Stimulated activated naive CD8-positive, alpha-beta T cell treated with anti-CD3 and anti-CD28 coated beads, Interleukin-15, Interleukin-2, amounts not matched to agents 100 ng/mL and 50 ng/mL, for 24 hours (primary cell): ENCODE measurements at regions not wholly inside any gene's neighbourhood (a gene's known extent, or its start where the extent isn't known, plus 50 kb on each side); places are given as distances from the start of the nearest gene placed in this dataset.

Experiments
- H3K27ac Mint-ChIP-seq: one replicate; pipeline ENCODE4 v1.8.0; 2021; ENCODE audit warnings: mild to moderate bottlenecking, mixed read lengths
- H3K27me3 Mint-ChIP-seq: one replicate; pipeline ENCODE4 v1.8.0; 2021; ENCODE audit warnings: mixed read lengths
- H3K36me3 Mint-ChIP-seq: one replicate; pipeline ENCODE4 v1.8.0; 2021; ENCODE audit warnings: low read depth, mixed read lengths
- H3K4me1 Mint-ChIP-seq: one replicate; pipeline ENCODE4 v1.8.0; 2021; ENCODE audit warnings: low read depth, mixed read lengths
- H3K4me3 Mint-ChIP-seq: one replicate; pipeline ENCODE4 v1.8.0; 2021; ENCODE audit warnings: mild to moderate bottlenecking, mixed read lengths
- H3K9me3 Mint-ChIP-seq: one replicate; pipeline ENCODE4 v1.8.0; 2021; ENCODE audit warnings: mixed read lengths

DNA sequence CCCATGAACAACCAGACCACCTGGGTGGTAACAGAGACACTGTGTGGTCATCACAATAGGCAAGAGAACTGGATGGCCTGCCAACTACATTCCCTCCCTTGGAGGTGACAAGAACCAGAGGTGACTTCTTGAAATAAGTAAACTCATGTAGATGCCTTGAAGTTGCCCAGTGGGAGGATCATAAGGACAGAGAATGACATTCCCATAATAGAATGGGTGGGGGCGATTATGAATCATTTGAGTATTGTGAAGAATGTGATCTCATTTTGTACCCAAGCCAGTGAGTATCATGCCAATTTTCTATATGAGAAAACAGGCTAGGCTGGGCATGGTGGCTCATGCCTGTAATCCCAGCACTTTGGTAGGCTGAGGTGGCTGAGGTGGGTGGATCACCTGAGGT, 211.4 kb upstream of the GYPC start:
- Mint-ChIP-seq H3K4me3 (no peak overlapping the region), H3K4me1 (no peaks in the 10 kb centered on the region), H3K9me3 (no peaks in the 10 kb centered on the region), H3K36me3 (no peaks in the 10 kb centered on the region), H3K27ac (no peak overlapping the region), H3K27me3 (peaks cover 4% of the 10 kb centered on the region)

GRCh38 chr2:126446106-126446695, 209.8 kb upstream of the GYPC start:
- Mint-ChIP-seq H3K4me1 (no peaks in the 10 kb centered on the region), H3K27me3 (peaks cover 4% of the 10 kb centered on the region), H3K27ac (no peak overlapping the region), H3K4me3 (no peak overlapping the region), H3K36me3 (no peaks in the 10 kb centered on the region), H3K9me3 (no peaks in the 10 kb centered on the region)

DNA sequence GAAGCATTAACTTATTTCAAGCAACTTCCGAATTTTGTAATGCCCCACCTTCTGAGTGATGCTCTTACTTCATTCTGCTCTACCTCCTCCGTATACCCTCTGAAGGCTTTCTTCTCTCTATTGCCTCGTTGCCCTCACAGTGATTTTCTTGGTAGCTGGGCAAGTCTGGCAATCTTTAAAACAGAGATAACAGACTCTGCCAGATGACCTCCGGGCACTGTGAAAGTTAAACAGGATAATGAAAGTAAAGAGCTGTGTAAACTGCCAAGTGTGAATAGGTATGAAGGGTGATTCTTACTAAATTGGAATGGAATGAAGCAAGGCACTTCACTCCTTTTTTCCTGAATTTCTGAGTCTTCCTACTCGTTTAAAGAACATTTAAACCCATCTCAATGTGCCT, 207.3 kb upstream of the GYPC start:
- Mint-ChIP-seq H3K4me3 (no peak overlapping the region), H3K36me3 (no peaks in the 10 kb centered on the region), H3K4me1 (no peaks in the 10 kb centered on the region)

DNA sequence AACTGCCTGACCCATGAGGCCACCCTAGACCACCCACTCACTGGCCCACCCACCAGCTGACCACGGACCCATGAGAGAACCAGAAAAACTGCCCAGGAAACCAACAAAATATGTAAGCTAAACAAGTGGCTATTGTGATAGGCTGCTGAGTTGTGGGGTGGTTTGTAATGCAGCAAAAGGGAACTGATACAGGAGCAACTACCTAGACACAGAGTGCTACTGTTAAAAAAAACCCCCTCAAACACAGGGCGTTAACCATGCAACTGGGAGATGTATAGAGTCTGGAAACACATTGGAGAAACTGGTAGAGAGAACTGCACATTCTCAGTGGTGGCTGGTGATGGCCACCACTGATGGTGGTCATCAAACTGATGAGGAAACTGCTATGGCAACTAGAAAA, 206.3 kb upstream of the GYPC start:
- H3K4me3 Mint-ChIP-seq: no peak overlapping the region
- H3K27ac Mint-ChIP-seq: no peak overlapping the region
- H3K36me3 Mint-ChIP-seq: no peaks in the 10 kb centered on the region
- H3K9me3 Mint-ChIP-seq: no peaks in the 10 kb centered on the region
- no peaks in the 10 kb centered on the region for H3K27me3 Mint-ChIP-seq
- no peaks in the 10 kb centered on the region for H3K4me1 Mint-ChIP-seq

More for the DNA sequence above, 207.3 kb upstream of the GYPC start:
- Mint-ChIP-seq H3K27me3 (no peaks in the 10 kb centered on the region), H3K27ac (no peak overlapping the region), H3K9me3 (no peaks in the 10 kb centered on the region)

DNA sequence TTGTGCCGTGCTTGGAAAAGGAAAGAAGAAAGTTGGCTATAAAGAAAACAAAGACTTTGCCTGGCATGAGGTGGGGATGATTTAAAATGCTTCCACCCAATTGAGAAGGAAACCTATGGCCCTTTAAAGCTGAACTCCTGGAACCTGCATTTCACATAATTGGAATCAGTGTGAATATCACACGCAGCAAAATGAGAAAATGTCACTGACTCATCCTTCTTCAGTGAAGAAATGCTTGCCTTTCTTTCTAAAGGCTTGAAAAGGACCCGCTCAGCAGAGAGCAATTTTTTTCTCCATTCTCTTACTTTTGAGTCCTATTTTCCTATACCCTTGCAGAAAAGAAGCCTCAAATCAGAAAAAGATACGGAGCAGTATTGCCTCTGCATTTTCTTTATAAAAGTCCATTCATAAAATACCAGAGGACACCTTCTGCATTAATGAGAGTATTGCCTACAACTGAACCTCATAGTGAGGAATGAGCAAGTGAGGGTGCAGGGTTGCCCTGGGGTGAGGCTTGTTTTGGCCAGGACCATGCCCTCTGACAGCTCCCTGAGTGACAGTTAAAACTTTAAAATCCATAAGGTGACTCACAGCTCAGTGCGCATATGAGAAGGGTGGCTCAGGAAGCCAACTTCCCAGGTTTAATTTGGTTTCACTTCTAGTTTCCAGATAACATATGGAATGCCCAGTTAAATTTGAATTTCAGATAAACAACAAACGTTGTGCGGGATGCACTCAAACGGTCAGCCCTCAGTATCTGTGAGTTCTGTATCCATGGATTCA, 191.9 kb upstream of the GYPC start:
- no peaks in the 10 kb centered on the region for H3K9me3 Mint-ChIP-seq
- no peaks in the 10 kb centered on the region for H3K36me3 Mint-ChIP-seq
- peaks cover 8% of the 10 kb centered on the region for H3K27me3 Mint-ChIP-seq
- no peak overlapping the region for H3K27ac Mint-ChIP-seq
- peaks cover 4% of the 10 kb centered on the region for H3K4me1 Mint-ChIP-seq
- H3K4me3 Mint-ChIP-seq: no peak overlapping the region

DNA sequence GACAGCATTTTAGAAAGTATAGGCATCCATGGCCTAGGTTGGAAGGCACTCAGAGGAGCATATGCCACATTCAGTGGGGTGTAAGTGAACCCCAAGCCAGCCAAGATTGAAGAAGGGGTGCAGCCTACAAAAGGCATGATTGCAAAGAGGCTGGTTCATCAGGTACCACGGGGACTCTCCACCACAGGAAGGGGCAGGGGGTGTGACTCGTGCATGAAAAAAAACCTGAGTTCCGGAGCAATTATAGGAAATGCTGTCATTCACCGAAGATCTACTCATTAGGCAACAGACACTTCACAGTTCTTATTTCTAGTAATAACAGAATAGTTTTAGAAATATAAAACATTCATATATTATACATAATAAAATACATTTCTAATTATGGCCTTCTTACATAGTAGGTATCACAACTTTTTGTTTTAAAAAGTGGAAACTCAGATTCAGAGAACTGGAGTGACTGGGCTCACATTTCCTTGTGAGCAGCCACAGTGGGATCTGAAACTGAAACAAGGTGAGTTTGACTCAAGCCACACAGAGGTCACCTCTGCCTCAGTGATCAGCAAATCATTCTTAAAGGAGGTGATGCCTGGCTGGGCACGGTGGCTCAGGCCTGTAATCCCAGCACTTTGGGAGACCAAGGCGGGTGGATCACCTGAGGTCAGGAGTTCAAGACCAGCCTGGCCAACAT, 188.4 kb upstream of the GYPC start:
- Mint-ChIP-seq H3K9me3 (no peaks in the 10 kb centered on the region), H3K4me3 (no peak overlapping the region), H3K36me3 (no peaks in the 10 kb centered on the region), H3K27me3 (peaks cover 4% of the 10 kb centered on the region), H3K4me1 (peaks cover 4% of the 10 kb centered on the region), H3K27ac (no peak overlapping the region)

DNA sequence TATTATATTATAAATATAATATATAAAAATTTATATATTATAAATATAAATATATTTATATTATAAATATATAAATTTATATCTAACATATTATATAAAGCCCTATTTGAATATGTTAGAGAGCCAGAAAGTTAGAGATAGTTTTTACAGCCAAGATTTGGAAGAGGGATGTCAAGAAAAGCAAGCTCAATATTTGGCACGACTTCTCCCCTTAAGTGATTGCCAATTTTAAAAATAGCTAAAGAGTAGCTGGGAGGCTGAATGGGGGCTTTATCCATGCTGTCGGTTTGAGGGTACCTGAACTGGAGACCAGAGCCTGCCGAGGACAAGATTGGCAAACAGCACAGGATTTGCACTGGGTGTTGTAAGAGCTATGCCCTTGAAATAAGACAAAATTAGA, 180.9 kb upstream of the GYPC start:
- H3K27me3 Mint-ChIP-seq: peaks cover 21% of the 10 kb centered on the region
- H3K36me3 Mint-ChIP-seq: no peaks in the 10 kb centered on the region
- H3K4me3 Mint-ChIP-seq: no peak overlapping the region
- H3K4me1 Mint-ChIP-seq: no peaks in the 10 kb centered on the region
- H3K9me3 Mint-ChIP-seq: no peaks in the 10 kb centered on the region
- H3K27ac Mint-ChIP-seq: no peak overlapping the region

- no peaks in the 10 kb centered on the region for H3K4me1 Mint-ChIP-seq
- H3K36me3 Mint-ChIP-seq: no peaks in the 10 kb centered on the region
- H3K27ac Mint-ChIP-seq: no peak overlapping the region
- peaks cover 21% of the 10 kb centered on the region for H3K27me3 Mint-ChIP-seq
- H3K9me3 Mint-ChIP-seq: no peaks in the 10 kb centered on the region
- no peak overlapping the region for H3K4me3 Mint-ChIP-seq
These were observed 179.3 kb upstream of the GYPC start for GRCh38 chr2:126476691-126477090.

GRCh38 chr2:126480033-126480432, 175.9 kb upstream of the GYPC start:
- Mint-ChIP-seq H3K27ac (no peak overlapping the region), H3K27me3 (peaks cover 7% of the 10 kb centered on the region), H3K4me1 (no peaks in the 10 kb centered on the region), H3K4me3 (no peak overlapping the region), H3K36me3 (no peaks in the 10 kb centered on the region), H3K9me3 (no peaks in the 10 kb centered on the region)

DNA sequence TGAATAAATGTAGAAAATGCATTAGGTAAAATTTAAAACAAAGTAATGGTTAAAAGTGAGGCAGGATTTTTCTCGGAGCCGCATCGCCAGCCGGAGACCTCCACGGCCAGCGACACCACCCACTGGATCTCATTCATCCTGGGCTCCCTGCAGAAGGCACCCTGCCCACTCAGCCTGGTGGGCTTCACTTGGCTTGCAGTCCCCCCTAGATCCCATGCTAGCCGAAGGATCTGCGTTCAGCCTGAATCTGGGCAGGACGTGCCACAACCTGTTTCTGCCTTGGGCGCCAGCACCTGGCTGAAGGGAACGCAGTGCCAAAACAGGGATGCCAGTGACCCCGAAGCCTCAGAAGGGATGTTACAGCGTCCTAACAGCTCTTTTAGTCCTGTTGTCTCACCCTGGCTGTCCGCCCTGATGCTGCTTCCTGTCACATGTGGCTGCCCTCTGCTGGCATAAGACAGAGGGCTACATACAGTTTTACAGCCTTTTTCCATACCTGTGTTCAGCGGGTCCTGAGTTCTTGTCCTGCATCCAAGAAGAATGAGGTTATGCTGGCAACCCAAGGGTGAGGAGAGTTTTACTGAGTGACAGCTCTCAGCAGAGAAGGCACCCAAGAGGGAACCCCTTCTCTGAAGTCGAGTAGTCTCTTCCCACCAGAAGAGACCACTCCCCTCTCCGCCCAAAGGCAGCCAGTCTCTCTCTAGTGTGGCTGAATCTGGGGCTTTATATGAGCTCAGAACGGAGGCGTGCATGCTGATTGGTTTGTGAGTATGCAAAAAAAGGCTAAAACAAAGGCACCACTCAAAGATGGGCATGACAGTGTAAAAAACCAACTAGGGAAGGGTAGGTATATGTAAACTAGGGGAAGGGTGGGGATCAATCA, 173.1 kb upstream of the GYPC start:
- Mint-ChIP-seq H3K9me3 (no peaks in the 10 kb centered on the region), H3K27me3 (peaks cover 7% of the 10 kb centered on the region), H3K4me1 (no peaks in the 10 kb centered on the region), H3K27ac (no peak overlapping the region), H3K36me3 (no peaks in the 10 kb centered on the region), H3K4me3 (no peak overlapping the region)

- Mint-ChIP-seq H3K27me3 (peaks cover 33% of the 10 kb centered on the region), H3K9me3 (peaks cover 4% of the 10 kb centered on the region), H3K27ac (no peak overlapping the region), H3K4me3 (no peak overlapping the region), H3K36me3 (no peaks in the 10 kb centered on the region), H3K4me1 (no peaks in the 10 kb centered on the region)
These were observed 161.4 kb upstream of the GYPC start for GRCh38 chr2:126494593-126494992.

DNA sequence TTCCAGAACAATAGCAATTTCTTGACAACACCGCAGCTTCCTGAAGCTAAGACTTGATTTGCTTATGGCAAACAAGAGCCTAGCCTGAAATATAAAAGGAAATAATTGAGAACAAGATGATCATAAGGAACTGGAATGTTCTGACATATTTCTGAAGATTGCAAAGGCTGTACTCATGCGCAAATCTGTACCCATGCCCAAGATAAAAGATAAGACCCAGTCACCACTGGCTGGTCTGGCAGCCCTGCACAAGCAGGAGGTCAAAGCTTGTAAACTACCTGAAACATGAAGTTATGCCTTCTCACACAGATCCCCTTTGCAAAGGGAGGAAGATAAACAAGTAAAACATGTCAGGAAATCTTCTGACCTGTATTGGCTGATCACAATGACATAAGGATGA, 160.8 kb upstream of the GYPC start:
- H3K27me3 Mint-ChIP-seq: peaks cover 32% of the 10 kb centered on the region
- H3K4me3 Mint-ChIP-seq: no peak overlapping the region
- H3K4me1 Mint-ChIP-seq: no peaks in the 10 kb centered on the region
- peaks cover 4% of the 10 kb centered on the region for H3K9me3 Mint-ChIP-seq
- H3K36me3 Mint-ChIP-seq: no peaks in the 10 kb centered on the region
- no peak overlapping the region for H3K27ac Mint-ChIP-seq

GRCh38 chr2:126496493-126496892, 159.5 kb upstream of the GYPC start:
- no peaks in the 10 kb centered on the region for H3K36me3 Mint-ChIP-seq
- peaks cover 24% of the 10 kb centered on the region for H3K27me3 Mint-ChIP-seq
- peaks cover 4% of the 10 kb centered on the region for H3K9me3 Mint-ChIP-seq
- H3K4me1 Mint-ChIP-seq: no peaks in the 10 kb centered on the region
- H3K4me3 Mint-ChIP-seq: no peak overlapping the region
- no peak overlapping the region for H3K27ac Mint-ChIP-seq

- H3K27ac Mint-ChIP-seq: no peak overlapping the region
- H3K4me1 Mint-ChIP-seq: no peaks in the 10 kb centered on the region
- H3K4me3 Mint-ChIP-seq: no peak overlapping the region
- no peaks in the 10 kb centered on the region for H3K9me3 Mint-ChIP-seq
- H3K36me3 Mint-ChIP-seq: no peaks in the 10 kb centered on the region
- H3K27me3 Mint-ChIP-seq: peaks cover 6% of the 10 kb centered on the region
These were observed 152.5 kb upstream of the GYPC start for GRCh38 chr2:126503476-126503875.

GRCh38 chr2:126504949-126505348, 151.0 kb upstream of the GYPC start:
- no peaks in the 10 kb centered on the region for H3K36me3 Mint-ChIP-seq
- H3K27ac Mint-ChIP-seq: no peak overlapping the region
- no peaks in the 10 kb centered on the region for H3K4me1 Mint-ChIP-seq
- H3K9me3 Mint-ChIP-seq: no peaks in the 10 kb centered on the region
- peaks cover 6% of the 10 kb centered on the region for H3K27me3 Mint-ChIP-seq
- H3K4me3 Mint-ChIP-seq: no peak overlapping the region
